HG02759 (cell line): ENCODE measurements at regions not wholly inside any gene's neighbourhood (a gene's known extent, or its start where the extent isn't known, plus 50 kb on each side); places are given as distances from the start of the nearest gene placed in this dataset.
"Not testable (repeated sequence)": the region's sequence is repeated elsewhere in the genome, so short reads cannot be mapped to it uniquely, and the experiment has no call there.

Experiments used
- ATAC-seq: cut with Tn5 transposase; IDR thresholded peaks from one replicate; pipeline ENCODE4 v1.9.1; 2021; ENCODE audit warnings: mild to moderate bottlenecking, moderate library complexity; ENCODE audit not compliant: unreplicated experiment

- no peak for ATAC-seq
These were observed 248.9 kb downstream of the OSR1 start for GRCh38 chr2:19109518-19109917.

GRCh38 chr2:19106376-19106775 lies 252.0 kb downstream of the OSR1 start:
- ATAC-seq: no peak

DNA sequence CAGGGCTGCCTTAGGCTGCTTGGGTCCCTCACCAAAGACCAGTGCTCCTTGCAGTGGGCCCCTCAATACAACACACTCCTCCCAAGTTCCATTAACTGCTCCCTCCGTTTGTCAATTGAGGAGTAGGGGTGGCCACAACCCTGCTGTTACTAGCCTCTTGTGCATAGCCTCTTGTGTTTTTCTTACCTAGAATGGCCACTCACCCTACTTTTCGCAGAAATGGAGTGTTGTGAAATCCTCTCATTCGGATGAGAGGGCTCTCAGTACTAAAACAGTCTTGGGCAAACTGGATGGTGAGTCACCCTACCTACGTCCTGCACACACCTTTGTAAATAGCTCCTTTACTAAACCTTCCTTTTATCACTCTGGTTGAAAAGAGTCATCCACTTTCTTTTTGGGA lies 253.9 kb downstream of the OSR1 start:
- ATAC-seq: no peak

DNA sequence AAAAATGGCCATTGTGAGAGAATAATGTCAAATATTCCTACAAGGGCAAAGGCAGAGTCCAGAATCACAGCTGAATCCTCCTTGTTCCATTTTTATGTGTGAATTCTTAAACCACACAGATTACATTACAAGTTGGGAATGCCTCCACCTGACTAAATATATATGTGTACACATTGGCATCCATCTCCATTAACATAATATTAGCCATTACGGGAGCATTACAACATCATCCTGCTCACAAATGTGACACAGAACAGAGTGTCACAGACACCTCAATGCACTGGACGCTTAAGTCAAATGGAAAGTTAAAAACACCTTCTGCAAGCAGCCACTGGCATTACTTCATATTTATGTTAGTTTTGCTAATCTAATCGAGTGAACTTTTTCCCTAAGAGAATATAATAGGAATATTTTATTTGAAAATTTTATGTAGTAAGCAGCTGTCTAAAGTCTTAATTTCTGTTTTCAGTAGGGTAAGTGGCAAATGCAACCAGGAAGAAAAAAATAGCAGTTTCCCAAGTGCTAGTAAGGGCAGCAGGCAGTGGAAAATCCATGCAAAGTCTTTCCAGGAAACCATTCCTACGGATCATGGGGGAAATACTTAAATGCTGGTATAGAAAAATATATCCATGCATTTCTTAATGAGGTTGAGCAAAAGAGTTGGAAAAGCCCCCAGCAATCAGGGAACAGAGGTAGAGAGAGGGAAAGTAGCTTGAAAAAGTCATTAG lies 255.6 kb downstream of the OSR1 start:
- no peak for ATAC-seq

GRCh38 chr2:19101968-19102367 lies 256.5 kb downstream of the OSR1 start:
- no peak for ATAC-seq

- no peak for ATAC-seq
These were observed 257.9 kb downstream of the OSR1 start for GRCh38 chr2:19100570-19100969.

DNA sequence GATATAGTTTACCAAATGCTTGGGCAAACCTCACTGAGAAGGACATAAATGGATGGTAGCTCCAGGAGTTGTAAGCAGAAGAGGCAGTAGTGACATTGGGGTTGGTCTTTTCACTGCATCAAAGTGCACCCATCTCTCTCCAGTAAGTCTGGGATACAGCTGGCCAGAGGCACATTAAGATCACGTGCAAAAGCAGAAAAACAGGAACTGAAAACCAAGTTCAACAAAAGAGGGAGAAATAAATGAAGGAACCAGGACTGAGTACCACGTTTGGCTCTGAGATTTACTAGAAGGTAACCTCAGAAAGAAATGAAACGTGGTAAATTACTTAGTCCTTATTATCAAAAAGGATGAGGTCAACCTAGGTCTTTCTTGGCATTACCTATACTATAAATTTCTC lies 259.2 kb downstream of the OSR1 start:
- no peak for ATAC-seq

- no peak for ATAC-seq
These were observed 259.8 kb downstream of the OSR1 start for GRCh38 chr2:19098467-19099160.

DNA sequence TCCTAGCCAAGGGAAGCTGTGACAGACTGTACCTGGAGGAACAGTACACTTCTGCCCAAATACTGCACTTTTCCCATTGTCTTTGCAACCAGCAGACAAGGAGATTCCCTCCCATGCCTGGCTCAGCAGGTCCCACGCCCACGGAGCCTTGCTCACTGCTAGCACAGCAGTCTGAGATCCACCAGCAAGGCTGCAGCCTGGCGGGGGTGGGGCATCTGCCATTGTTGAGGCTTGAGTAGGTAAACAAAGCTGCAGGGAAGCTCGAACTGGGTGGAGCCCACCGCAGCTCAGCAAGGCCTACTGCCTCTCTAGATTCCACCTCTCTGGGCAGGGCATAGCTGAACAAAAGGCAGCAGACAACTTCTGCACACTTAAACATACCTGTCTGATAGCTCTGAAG lies 268.9 kb downstream of the OSR1 start:
- ATAC-seq: not testable (repeated sequence)

- no peak for ATAC-seq
These were observed 272.2 kb downstream of the OSR1 start for GRCh38 chr2:19086231-19086651.

GRCh38 chr2:19078709-19079108 lies 279.7 kb downstream of the OSR1 start:
- no peak for ATAC-seq

DNA sequence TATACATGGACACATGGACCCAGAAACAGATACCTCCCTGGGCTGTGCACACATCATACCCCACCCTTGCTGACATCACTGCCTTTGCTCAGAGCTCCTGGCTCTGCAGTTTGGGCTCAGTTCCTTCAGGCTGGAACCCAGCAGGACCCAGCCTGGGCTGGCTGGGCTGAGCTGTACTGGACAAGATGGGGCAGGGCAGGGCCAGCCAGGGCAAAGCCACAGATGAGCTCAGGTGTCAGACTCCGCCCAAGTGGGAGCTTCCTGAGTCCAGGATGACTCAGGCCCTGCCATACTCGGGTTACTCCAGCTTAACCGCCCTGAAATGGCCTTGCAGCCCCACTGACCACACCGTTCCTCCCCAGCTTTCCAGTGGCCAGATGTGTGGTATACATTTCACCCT lies 284.9 kb downstream of the OSR1 start:
- no peak for ATAC-seq

DNA sequence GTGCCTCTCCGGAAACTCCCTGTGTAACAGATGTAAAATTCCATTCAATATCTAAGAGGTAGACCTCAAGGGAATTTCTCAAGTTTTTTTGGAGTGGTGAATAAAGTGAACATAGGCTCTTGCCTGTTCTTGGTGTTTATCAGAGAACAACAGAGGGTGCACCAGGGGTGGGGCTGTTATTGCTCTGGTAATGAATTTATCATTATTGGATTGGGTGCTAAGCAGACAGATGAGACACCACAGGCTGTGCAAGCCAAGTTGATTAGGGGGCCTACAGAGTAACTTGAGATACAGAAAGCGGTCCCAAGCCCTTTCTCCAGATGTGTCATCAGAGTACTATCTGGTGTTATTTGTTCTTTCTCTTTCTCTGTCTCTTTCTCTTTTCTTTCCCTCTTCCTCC lies 286.3 kb downstream of the OSR1 start:
- ATAC-seq: no peak

- ATAC-seq: no peak
These were observed 287.5 kb downstream of the OSR1 start for GRCh38 chr2:19070886-19071285.

GRCh38 chr2:19068206-19068605 lies 290.2 kb downstream of the OSR1 start:
- ATAC-seq: no peak

- ATAC-seq: no peak
These were observed 296.1 kb downstream of the OSR1 start for GRCh38 chr2:19062370-19062769.

- ATAC-seq: no peak
These were observed 299.3 kb downstream of the OSR1 start for GRCh38 chr2:19059076-19059475.

GRCh38 chr2:19051203-19051831 lies 307.1 kb downstream of the OSR1 start:
- no peak for ATAC-seq

GRCh38 chr2:19050354-19050753 lies 308.1 kb downstream of the OSR1 start:
- no peak for ATAC-seq

DNA sequence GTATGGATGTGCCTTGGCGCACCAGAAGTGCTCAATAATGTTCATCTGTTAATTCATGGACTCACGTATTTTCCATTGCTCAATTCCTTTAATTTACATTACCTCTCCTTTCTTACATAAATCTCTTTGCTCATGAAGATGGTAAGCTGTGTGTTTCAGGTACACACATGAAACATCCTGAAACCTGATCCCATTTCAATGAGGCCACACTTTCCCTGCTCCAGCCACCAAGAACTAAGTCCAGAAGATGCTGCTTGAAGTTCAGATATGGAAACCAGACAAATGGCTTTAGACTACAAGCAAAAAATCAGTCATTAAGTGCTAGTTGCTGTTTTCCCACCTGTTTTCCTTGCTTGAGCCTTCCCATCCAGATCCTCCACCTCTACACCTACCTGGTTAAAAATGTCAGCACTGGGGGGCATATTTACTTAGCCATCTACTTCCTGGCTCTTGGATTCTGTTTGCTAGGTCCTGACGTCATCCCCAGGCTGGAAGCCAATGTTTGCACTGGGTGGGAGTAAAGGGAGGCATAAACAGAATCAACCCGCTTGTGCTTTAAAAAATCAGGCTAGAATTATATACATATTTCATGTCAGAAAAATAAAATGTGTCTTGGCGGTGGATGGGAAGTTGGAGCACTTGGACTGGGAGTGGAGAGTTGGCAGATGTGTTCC lies 309.7 kb downstream of the OSR1 start:
- ATAC-seq: no peak

GRCh38 chr2:19046986-19047780 lies 311.2 kb downstream of the OSR1 start:
- ATAC-seq: peak; percentile 79
